ENCODE measurements at regions not wholly inside any gene's neighbourhood (a gene's known extent, or its start where the extent isn't known, plus 50 kb on each side); places are given as distances from the start of the nearest gene placed in this dataset.

DNA sequence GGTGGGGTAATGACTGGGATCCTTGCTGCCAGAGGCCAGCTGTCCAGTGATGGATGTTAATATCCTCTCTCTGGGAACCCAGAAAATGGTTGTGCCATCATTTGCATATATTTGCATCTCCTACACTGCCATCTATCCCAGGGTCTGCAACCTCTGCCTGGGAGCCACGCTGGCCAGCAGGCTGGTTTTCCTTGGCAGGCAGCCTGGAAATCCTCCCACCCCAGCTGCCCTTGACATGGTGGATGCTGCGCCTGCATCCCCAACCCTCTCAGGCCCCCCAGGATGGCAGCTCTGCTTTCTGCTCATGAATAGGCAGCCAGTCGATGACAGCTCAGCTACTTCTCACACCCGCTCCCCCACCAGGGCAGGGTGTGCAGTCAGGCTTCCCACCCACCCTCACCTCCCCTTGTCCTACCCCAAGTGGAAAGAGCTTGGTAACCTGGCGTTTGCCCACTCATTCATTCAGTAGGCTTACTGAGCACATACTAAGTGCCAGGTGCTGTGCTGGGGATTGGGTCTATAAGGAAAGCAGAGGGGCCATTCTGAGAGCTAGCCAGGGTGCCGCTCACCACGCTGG is 202.5 kb downstream of the TRIM29 start:
- H3K27me3 Mint-ChIP-seq (ENCODE audit: low read depth) = peaks cover 39% of the 10 kb centered on the region
- H3K4ac ChIP-seq (ENCODE audit: low read depth, low read length) = no peak overlapping the region
- H3K18ac ChIP-seq (ENCODE audit: insufficient read length, low read depth, low read length) = no peak overlapping the region
- no peak overlapping the region for H4K5ac ChIP-seq (ENCODE audit: insufficient read length, low read depth, low read length)
- no peak overlapping the region for H3K4me3 Mint-ChIP-seq
- no peaks in the 10 kb centered on the region for H3K79me1 ChIP-seq (ENCODE audit: insufficient read depth, low read depth, low read length, poor library complexity, severe bottlenecking)
- no peak overlapping the region for H3K9ac ChIP-seq (ENCODE audit: extremely low read depth, insufficient read length, low read length)
- H4K8ac ChIP-seq (replicated peaks; ENCODE audit: insufficient read length, low read depth, low read length) = no peak overlapping the region
- no peak overlapping the region for H2BK20ac ChIP-seq (ENCODE audit: low read depth, low read length, poor library complexity, severe bottlenecking)
- H3K9me3 Mint-ChIP-seq = peaks cover 0 to 4% of the 10 kb centered on the region in 2 experiments; a peak in 1 of 5 replicates
- TF ChIP-seq, protein P1, sequence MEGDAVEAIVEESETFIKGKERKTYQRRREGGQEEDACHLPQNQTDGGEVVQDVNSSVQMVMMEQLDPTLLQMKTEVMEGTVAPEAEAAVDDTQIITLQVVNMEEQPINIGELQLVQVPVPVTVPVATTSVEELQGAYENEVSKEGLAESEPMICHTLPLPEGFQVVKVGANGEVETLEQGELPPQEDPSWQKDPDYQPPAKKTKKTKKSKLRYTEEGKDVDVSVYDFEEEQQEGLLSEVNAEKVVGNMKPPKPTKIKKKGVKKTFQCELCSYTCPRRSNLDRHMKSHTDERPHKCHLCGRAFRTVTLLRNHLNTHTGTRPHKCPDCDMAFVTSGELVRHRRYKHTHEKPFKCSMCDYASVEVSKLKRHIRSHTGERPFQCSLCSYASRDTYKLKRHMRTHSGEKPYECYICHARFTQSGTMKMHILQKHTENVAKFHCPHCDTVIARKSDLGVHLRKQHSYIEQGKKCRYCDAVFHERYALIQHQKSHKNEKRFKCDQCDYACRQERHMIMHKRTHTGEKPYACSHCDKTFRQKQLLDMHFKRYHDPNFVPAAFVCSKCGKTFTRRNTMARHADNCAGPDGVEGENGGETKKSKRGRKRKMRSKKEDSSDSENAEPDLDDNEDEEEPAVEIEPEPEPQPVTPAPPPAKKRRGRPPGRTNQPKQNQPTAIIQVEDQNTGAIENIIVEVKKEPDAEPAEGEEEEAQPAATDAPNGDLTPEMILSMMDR (conservative IDR thresholded peaks at IDR 0.05) = no peak
- H2BK120ac ChIP-seq (ENCODE audit: low read depth, low read length, poor library complexity, severe bottlenecking) = no peak overlapping the region
- no peaks in the 10 kb centered on the region for H3K9me3 ChIP-seq (ENCODE audit: control insufficient read depth, low read depth, low read length)
- no peak overlapping the region for H3K27ac Mint-ChIP-seq
- H3T11ph ChIP-seq (ENCODE audit: low read length) = no peak overlapping the region
- H2BK12ac ChIP-seq (ENCODE audit: insufficient read length, low read depth, low read length) = no peak overlapping the region
- H3K23ac ChIP-seq (ENCODE audit: insufficient read length, low read depth, low read length) = no peak overlapping the region
- H2BK15ac ChIP-seq (ENCODE audit: low read depth, low read length) = no peak overlapping the region
- H3K79me2 ChIP-seq (ENCODE audit: insufficient read depth, low read length) = no peaks in the 10 kb centered on the region
- no peak overlapping the region for H3K27ac ChIP-seq (ENCODE audit: insufficient read length, low read depth, low read length)
- no CpG with 5 or more reads among the region's 7 CpGs for WGBS (ENCODE audit: extremely low coverage, insufficient read length, low lambda C conversion rate)
- H3K4me2 ChIP-seq (ENCODE audit: insufficient read depth, insufficient read length, low read length) = no peak overlapping the region
- H3K56ac ChIP-seq (ENCODE audit: insufficient read length, low read depth, low read length) = no peak overlapping the region
- H4K91ac ChIP-seq (ENCODE audit: insufficient read length, low read depth, low read length) = no peak overlapping the region
- H2AK5ac ChIP-seq (ENCODE audit: insufficient read length, low read length) = no peak overlapping the region
- H3K36me3 Mint-ChIP-seq (ENCODE audit: insufficient read depth in 1 of 3, low read depth in 3 of 3) = no peaks in the 10 kb centered on the region
- H3K14ac ChIP-seq (ENCODE audit: insufficient read depth, low read length) = no peak overlapping the region
- no peaks in the 10 kb centered on the region for H3K23me2 ChIP-seq (ENCODE audit: insufficient read length, low read depth, low read length, poor library complexity, severe bottlenecking)
- no peaks in the 10 kb centered on the region for H4K20me1 ChIP-seq (ENCODE audit: control insufficient read depth, insufficient read depth, insufficient read length)
- DNase-seq = no peak
- peaks cover 37 to 50% of the 10 kb centered on the region in 2 experiments for H3K4me1 Mint-ChIP-seq
- no peak overlapping the region for H2AFZ ChIP-seq (ENCODE audit: low read length)
- H3K4me1 ChIP-seq (ENCODE audit: insufficient read depth, low read length) = peaks cover 13% of the 10 kb centered on the region; the same call in 1 of the 2 replicates
- no peaks in the 10 kb centered on the region for H3K27me3 ChIP-seq (ENCODE audit: insufficient read depth, low read length)
- no peak overlapping the region for H2BK5ac ChIP-seq (ENCODE audit: insufficient read length, low read length)
